OCI-LY3 (cell line): ENCODE measurements at regions not wholly inside any gene's neighbourhood (a gene's known extent, or its start where the extent isn't known, plus 50 kb on each side); places are given as distances from the start of the nearest gene placed in this dataset.

Experiments
- CTCF ChIP-seq: fragments of 200-600, 300-600 bp; sonication (generic); IDR thresholded peaks from 2 replicates; pipeline ENCODE4 v1.5.1; 2014; ENCODE audit warnings: antibody characterized with exemption, low read length, low read depth
- EZH2phosphoT487 ChIP-seq: fragments of 200-600 bp; shearing (Covaris generic); IDR thresholded peaks from 2 replicates; pipeline ENCODE4 v1.6.1; 2018; ENCODE audit warnings: antibody characterized with exemption, mixed run types, low read depth

- TF ChIP-seq CTCF (0 out of 2 replicates have a peak, but pooled peaks have one; percentile 15), EZH2phosphoT487 (no peak)
Measured at GRCh38 chr9:82805027-82805426, 257.9 kb downstream of the RASEF start.
